Coronary artery (tissue), 2 donors: ENCODE measurements at regions not wholly inside any gene's neighbourhood (a gene's known extent, or its start where the extent isn't known, plus 50 kb on each side); places are given as distances from the start of the nearest gene placed in this dataset.

Experiments
- DNase-seq: peaks from one replicate; pipeline ENCODE4 v3.0.0-alpha.2; 2017; ENCODE audit warnings: low spot score
- H3K27ac ChIP-seq, 2 donors: fragments of 200-600 bp; sonication (generic); one replicate each; pipeline ENCODE4 v1.5.1; 2016 to 2019
- H3K4me3 ChIP-seq: fragments of 200-600 bp; sonication (generic); 2 replicates; pipeline ENCODE4 v1.5.1; 2016; ENCODE audit warnings: mild to moderate bottlenecking, moderate library complexity
- TF ChIP-seq, protein P1 (sequence below): fragments of 200-600 bp; sonication (generic); IDR thresholded peaks from one replicate; pipeline ENCODE4 v1.5.1; 2019; ENCODE audit warnings: antibody characterized with exemption

DNA sequence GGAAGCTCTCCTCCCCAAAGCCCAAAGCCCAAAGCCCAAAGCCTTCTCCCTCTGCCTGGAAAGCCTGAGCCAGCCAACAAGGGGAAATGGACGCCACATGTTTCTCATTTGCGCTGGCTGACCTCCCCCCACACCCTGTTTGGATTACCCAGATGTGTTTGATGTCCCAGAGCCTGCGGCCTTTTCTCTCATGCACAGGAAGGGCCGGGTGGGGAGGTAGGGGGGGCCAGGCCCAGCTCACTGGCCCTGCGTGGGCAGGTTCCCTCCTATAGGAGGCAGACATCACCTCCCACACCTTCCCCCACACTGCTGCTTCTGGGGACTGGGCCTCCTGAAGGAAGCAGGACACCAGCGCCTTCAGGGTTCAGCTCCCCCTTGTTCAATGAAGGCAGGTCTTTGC is 116.3 kb downstream of the NAV1 start:
- Histone ChIP-seq H3K4me3 (no peak overlapping the region), H3K27ac (no peak overlapping the region)
- TF ChIP-seq, protein P1, sequence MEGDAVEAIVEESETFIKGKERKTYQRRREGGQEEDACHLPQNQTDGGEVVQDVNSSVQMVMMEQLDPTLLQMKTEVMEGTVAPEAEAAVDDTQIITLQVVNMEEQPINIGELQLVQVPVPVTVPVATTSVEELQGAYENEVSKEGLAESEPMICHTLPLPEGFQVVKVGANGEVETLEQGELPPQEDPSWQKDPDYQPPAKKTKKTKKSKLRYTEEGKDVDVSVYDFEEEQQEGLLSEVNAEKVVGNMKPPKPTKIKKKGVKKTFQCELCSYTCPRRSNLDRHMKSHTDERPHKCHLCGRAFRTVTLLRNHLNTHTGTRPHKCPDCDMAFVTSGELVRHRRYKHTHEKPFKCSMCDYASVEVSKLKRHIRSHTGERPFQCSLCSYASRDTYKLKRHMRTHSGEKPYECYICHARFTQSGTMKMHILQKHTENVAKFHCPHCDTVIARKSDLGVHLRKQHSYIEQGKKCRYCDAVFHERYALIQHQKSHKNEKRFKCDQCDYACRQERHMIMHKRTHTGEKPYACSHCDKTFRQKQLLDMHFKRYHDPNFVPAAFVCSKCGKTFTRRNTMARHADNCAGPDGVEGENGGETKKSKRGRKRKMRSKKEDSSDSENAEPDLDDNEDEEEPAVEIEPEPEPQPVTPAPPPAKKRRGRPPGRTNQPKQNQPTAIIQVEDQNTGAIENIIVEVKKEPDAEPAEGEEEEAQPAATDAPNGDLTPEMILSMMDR: no peak
- DNase-seq: no peak

DNA sequence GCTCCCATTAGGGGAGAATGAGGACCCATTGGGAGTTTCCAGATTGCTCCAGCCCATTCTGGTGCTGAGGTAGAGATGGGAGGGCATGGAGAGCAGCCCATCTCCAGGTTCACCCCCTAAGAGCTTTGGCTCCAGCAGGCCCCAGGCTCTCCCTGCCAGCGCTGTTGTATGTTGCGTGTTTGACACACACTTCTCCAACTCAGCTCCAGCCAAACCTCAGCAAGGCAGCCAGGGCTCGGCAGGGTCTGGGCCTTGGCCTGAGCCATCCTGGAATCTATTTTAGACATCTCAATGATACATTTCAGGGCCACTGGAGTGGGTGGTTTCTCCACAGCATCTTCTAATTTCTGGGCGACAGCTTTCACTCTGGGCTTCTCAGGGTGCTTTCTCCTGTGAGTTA is 117.0 kb downstream of the NAV1 start:
- H3K27ac ChIP-seq: no peak overlapping the region
- TF ChIP-seq, protein P1: no peak

GRCh38 chr1:201656311-201657032 is 117.5 kb downstream of the NAV1 start:
- Histone ChIP-seq H3K27ac (no peak overlapping the region), H3K4me3 (no peak overlapping the region)
- no peak for DNase-seq
- TF ChIP-seq, protein P1: no peak

More for the DNA sequence above, 117.0 kb downstream of the NAV1 start:
- DNase-seq: no peak
- H3K4me3 ChIP-seq: no peak overlapping the region

GRCh38 chr1:201659572-201659971 is 120.6 kb downstream of the NAV1 start:
- TF ChIP-seq, protein P1: no peak
- no peak for DNase-seq
- Histone ChIP-seq H3K27ac (no peak overlapping the region), H3K4me3 (no peak overlapping the region)

DNA sequence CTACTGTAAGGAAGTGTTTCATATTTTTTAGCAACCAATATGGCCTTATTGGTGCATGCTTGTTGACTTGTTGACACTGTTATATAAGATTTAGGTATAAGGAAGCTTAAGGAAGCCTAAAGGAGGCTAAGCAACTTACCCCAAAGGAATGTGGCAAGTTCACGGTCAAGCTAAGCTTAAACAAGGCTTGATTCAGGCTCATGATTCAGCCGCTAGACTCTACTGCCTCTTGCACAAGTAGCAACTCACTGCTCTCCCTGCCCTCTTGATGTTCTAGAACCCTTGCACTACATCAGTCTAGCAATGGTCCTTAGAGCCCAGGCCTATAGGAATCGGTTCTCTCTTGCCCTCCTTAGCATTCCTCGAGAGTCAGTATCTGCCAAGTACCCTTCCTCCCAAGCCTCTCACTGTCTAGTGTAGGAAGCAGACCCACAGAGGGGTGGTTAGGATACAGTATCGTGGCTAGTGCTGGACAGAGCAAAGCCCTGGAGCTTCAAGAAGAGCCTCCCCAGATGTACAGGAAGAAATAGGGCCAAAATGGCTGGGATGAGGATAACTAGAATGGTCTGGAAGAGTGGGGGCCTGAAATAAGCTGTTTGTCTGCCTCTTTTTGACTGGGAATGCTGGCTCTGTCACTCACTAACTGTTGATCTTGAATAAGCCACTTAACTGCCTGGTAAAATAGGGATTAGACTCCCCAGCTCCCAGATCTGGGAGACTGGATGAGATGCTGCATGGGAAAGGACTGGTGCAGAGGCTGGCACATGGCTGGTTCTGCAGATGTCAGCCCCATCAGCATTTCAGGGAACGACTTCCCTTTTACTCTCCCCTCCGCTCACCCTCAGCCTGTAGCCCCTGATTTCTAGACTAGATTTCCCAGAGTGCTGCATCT is 122.2 kb downstream of the NAV1 start:
- H3K4me3 ChIP-seq: no peak overlapping the region
- H3K27ac ChIP-seq: no peak overlapping the region
- DNase-seq: no peak
- TF ChIP-seq, protein P1: no peak

DNA sequence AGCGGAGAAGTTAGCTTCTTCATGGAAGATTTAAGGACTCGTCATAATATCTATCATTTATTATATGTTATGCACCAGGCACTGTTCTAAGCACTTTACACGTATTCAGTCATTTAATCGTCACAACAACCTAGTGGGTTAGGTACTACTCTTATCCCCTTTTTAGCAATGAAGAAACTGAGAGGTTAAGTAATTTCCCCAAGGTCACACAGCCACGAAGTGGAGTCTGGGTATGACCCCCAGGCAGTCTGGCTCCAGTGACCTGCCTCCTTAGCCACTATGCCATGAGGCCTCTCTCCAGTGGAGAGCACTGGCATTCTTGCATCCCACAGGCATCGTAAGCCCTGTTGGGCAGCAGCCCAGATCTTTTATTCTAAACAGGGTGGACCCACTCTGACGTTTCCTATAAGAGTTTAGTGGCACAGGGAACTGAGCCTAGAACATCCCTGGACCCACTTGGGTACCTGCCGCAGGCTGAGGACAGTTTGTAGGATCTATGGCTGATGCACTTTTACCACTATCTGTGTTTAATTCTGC is 123.0 kb downstream of the NAV1 start:
- Histone ChIP-seq H3K27ac (no peak overlapping the region), H3K4me3 (no peak overlapping the region)
- TF ChIP-seq, protein P1: no peak
- DNase-seq: no peak
